Esophagus muscularis mucosa (tissue), 4 donors: ENCODE measurements at regions not wholly inside any gene's neighbourhood (a gene's known extent, or its start where the extent isn't known, plus 50 kb on each side); places are given as distances from the start of the nearest gene placed in this dataset.

ENCODE experiments used
- DNase-seq: peaks from one replicate; pipeline ENCODE4 v3.0.0-alpha.2; 2017; ENCODE audit errors: extremely low spot score
- H3K27ac ChIP-seq, 4 donors: fragments of 200-600 bp; sonication (generic); replicated peaks in 1 of 4; 1 replicate in 3 of 4; 2 replicates in 1 of 4; pipeline ENCODE4 v1.5.1; 2016 to 2019; ENCODE audit warnings: mild to moderate bottlenecking in 1 of 4
- H3K27me3 ChIP-seq, 4 donors: fragments of 200-600 bp; sonication (generic); one replicate each; pipeline versions ENCODE4 v1.5.1 to v1.6.0; 2016 to 2019
- H3K36me3 ChIP-seq, 4 donors: fragments of 200-600 bp; sonication (generic); one replicate each; pipeline ENCODE4 v1.5.1; 2016 to 2019
- H3K4me1 ChIP-seq, 4 donors: fragments of 200-600 bp; sonication (generic); one replicate each; pipeline ENCODE4 v1.5.1; 2016 to 2019
- H3K4me3 ChIP-seq, 4 donors: fragments of 200-600 bp; sonication (generic); 1 replicate in 2 of 4; 2 replicates in 2 of 4; pipeline ENCODE4 v1.5.1; 2016 to 2019; ENCODE audit warnings: mild to moderate bottlenecking in 4 of 4, moderate library complexity in 1 of 4
- H3K9me3 ChIP-seq, 4 donors: fragments of 200-600 bp; sonication (generic); 1 replicate in 3 of 4; 2 replicates in 1 of 4; pipeline ENCODE4 v1.5.1; 2016 to 2019
- EP300 ChIP-seq: sonication (generic); formaldehyde crosslinking; IDR thresholded peaks from one replicate; pipeline ENCODE4 v1.6.1; 2017; ENCODE audit warnings: antibody characterized with exemption
- POLR2A ChIP-seq: fragments of 450-650 bp; IDR thresholded peaks from one replicate; pipeline ENCODE4 v1.6.1; 2017; ENCODE audit warnings: antibody characterized with exemption, moderate library complexity, mild to moderate bottlenecking, low read depth
- POLR2AphosphoS5 ChIP-seq, 2 donors: sonication (generic); formaldehyde crosslinking; IDR thresholded peaks; one replicate each; pipeline ENCODE4 v1.6.1; 2017; ENCODE audit warnings: antibody characterized with exemption in 2 of 2
- WGBS: methylation state at CpG from one replicate; pipeline ENCODE4 v1.1.5; 2018; 5-methylcytosine and 5-hydroxymethylcytosine counted together
- intact Hi-C: fragments of 100-400 bp; cut with DNase I; formaldehyde crosslinking; loops from one replicate; pipeline ENCODE4 v1.15.1; 2023
- TF ChIP-seq, protein P1 (sequence below), 3 experiments: fragments of 200-600 bp in 2 of 3; fragments of 450-650 bp in 1 of 3; sonication (generic) in 2 of 3; IDR thresholded peaks; one replicate each; pipeline ENCODE4 v1.5.1; 2017 to 2019; ENCODE audit warnings: antibody characterized with exemption in 3 of 3, mild to moderate bottlenecking in 2 of 3, moderate library complexity in 1 of 3

DNA sequence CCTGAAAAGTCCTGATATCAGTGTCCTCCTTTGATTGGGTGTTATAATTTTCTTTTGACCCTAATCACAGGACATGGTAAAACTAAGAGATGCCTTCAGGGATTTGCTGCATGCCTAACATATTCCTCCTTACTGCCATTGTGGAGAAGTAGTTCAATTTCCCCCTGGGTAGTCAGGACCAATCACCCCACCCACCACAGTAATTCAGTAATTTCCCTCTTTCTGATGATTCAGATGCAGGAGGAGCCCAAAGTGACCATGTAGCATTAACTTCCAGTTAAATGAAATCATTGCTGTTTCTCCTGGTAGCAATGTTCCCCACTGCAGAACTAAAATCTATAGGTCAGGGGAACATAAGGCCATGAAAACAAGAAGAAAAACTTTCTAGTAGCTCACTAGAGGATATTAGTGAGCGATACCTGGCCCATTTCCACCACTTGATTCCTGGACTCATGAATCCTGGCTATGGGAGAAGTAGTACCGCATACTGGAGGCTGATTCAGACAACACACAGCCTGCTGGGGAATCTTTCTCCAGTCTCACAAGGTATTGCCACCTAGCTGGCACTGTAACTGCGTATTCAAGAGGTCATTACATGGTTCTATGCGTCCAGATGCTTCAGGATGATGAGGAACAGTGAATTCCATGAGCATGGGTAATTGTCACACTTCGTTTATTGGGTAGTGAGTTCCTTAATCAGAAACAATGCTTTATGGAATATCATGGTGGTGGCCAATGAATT lies 561.2 kb downstream of the HAO1 start:
- H3K27ac ChIP-seq, result no peak overlapping the region
- H3K36me3 ChIP-seq, result no peaks in the 10 kb centered on the region
- no peak overlapping the region for H3K4me3 ChIP-seq
- intact Hi-C loops, result no loop called here
- no peak for DNase-seq
- H3K27me3 ChIP-seq, result no peaks in the 10 kb centered on the region
- H3K4me1 ChIP-seq, result no peaks in the 10 kb centered on the region
- TF ChIP-seq POLR2AphosphoS5 (IDR thresholded peaks at IDR 0.05) (no peak), EP300 (no peak), POLR2A (no peak)
- TF ChIP-seq, protein P1, sequence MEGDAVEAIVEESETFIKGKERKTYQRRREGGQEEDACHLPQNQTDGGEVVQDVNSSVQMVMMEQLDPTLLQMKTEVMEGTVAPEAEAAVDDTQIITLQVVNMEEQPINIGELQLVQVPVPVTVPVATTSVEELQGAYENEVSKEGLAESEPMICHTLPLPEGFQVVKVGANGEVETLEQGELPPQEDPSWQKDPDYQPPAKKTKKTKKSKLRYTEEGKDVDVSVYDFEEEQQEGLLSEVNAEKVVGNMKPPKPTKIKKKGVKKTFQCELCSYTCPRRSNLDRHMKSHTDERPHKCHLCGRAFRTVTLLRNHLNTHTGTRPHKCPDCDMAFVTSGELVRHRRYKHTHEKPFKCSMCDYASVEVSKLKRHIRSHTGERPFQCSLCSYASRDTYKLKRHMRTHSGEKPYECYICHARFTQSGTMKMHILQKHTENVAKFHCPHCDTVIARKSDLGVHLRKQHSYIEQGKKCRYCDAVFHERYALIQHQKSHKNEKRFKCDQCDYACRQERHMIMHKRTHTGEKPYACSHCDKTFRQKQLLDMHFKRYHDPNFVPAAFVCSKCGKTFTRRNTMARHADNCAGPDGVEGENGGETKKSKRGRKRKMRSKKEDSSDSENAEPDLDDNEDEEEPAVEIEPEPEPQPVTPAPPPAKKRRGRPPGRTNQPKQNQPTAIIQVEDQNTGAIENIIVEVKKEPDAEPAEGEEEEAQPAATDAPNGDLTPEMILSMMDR (IDR thresholded peaks at IDR 0.05), result no peak
- peaks cover 0 to 5% (median 0%) of the 10 kb centered on the region in 4 donors for H3K9me3 ChIP-seq
- WGBS, result 95% methylated on average over 5 of the region's 5 CpGs

DNA sequence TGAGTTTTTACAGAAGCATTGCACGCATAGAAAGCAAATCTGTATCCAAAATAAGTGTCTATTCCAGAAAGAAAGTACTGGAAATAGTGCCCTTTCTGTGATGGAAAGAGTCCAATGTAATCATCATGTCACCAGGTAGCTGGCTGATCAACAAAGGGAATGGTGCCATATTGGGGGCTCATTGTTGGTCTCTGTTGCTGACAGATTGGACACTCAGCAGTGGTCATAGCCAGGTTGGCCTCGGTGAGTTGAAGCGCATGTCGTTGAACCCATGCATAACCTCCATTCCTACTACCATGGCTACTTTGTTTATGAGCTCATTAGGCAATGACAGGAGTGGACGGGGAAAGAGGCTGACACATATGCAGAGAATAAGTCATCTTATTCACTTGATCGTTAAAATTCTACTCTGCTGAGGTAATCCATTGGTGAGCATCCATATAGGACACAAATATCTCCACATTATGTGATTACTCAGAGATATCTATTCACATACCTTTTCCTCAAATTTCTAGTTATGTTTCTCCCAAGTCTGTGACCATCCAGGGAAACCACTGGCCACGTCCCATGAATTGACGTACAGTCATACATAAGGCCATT lies 560.5 kb downstream of the HAO1 start:
- TF ChIP-seq, protein P1 (IDR thresholded peaks at IDR 0.05), result no peak
- TF ChIP-seq POLR2A (no peak), EP300 (no peak), POLR2AphosphoS5 (IDR thresholded peaks at IDR 0.05) (no peak)
- H3K36me3 ChIP-seq, result no peaks in the 10 kb centered on the region
- no peak overlapping the region for H3K4me3 ChIP-seq

DNA sequence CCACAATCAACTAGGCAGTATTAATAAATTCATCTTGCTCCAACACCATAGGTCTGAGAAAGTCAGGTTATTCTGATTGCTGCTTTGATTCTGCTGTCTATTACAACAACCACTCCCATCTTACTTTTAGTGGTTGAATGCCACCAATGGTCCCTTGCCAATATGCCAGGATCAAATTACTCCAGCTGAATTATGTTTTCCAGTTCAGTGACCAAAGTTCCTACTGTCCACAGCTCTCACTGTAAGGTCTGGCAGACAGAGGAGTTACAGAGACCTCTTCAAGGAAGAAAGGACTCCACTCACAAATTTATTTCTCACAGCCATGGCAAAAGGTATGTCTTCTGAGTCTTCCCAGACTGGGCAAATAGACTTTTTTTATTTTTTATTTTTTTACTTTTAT lies 557.0 kb downstream of the HAO1 start:
- Histone ChIP-seq H3K4me1 (no peaks in the 10 kb centered on the region), H3K4me3 (no peak overlapping the region), H3K9me3 (no peaks in the 10 kb centered on the region), H3K36me3 (no peaks in the 10 kb centered on the region), H3K27ac (no peak overlapping the region), H3K27me3 (no peaks in the 10 kb centered on the region)
- no peak for DNase-seq
- no peak for TF ChIP-seq EP300
- TF ChIP-seq POLR2AphosphoS5 (IDR thresholded peaks at IDR 0.05), result no peak
- TF ChIP-seq POLR2A, result no peak
- TF ChIP-seq, protein P1 (IDR thresholded peaks at IDR 0.05), result no peak
- intact Hi-C loops, result no loop called here

More for the DNA sequence above, 560.5 kb downstream of the HAO1 start:
- intact Hi-C loops, result no loop called here
- Histone ChIP-seq H3K4me1 (no peaks in the 10 kb centered on the region), H3K27me3 (no peaks in the 10 kb centered on the region), H3K27ac (no peak overlapping the region), H3K9me3 (peaks cover 0 to 5% (median 0%) of the 10 kb centered on the region in 4 donors)
- 65% methylated on average over 8 of the region's 8 CpGs for WGBS
- DNase-seq, result no peak

DNA sequence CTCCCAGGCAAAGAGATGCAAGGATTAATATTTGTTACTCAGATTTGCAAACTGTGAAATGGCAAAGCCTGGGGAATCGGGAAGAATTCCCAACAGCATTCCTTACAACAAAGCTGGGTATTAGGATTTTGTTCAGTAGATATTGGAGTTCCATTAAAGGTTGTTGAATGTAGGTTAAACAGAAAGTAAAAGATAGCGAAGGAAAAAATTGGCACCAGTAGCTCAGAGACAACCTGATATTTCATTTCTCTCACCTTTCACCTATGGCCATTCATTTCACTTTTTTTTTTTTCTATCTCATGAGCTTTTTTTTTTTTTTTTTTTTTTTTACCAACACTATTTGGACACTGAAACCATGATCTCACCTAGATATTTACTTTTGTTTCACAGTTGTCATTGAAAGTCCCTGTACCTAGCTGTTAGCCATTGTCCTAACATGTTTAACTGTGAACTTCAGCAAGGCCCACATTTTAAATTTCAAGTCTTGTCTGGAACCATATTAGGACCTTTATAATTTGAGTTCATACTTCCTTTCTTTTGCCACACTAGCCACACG lies 552.5 kb downstream of the HAO1 start:
- intact Hi-C loops, result no loop called here
- H3K4me1 ChIP-seq, result no peaks in the 10 kb centered on the region
- H3K27me3 ChIP-seq, result no peaks in the 10 kb centered on the region
- H3K27ac ChIP-seq, result no peak overlapping the region
- no peak for DNase-seq
- H3K9me3 ChIP-seq, result no peaks in the 10 kb centered on the region
- no peaks in the 10 kb centered on the region for H3K36me3 ChIP-seq
- no peak overlapping the region for H3K4me3 ChIP-seq
- 90% methylated on average over 3 of the region's 3 CpGs for WGBS
- TF ChIP-seq POLR2AphosphoS5 (IDR thresholded peaks at IDR 0.05) (no peak), POLR2A (no peak), EP300 (no peak)
- TF ChIP-seq, protein P1 (IDR thresholded peaks at IDR 0.05), result no peak
